Stomach (tissue), 8 donors: ENCODE measurements at regions not wholly inside any gene's neighbourhood (a gene's known extent, or its start where the extent isn't known, plus 50 kb on each side); places are given as distances from the start of the nearest gene placed in this dataset.
A peak's percentile ranks its signal among the peaks of the same experiment; 100 is the strongest.

Experiments used
- DNase-seq, 2 donors: peaks; one replicate each; pipeline versions ENCODE4 v3.0.0 to v3.0.0-alpha.2; 2013 to 2019
- H3K27ac ChIP-seq, 5 donors: fragments of 200-600 bp in 4 of 5; sonication (generic) in 4 of 5; one replicate each; pipeline ENCODE4 v1.5.1; 2013 to 2019; ENCODE audit warnings: mild to moderate bottlenecking in 1 of 5, moderate library complexity in 1 of 5
- H3K27me3 ChIP-seq, 3 donors: fragments of 200-600 bp; sonication (generic); one replicate each; pipeline ENCODE4 v1.5.1; 2017 to 2019; ENCODE audit warnings: mixed run types in 1 of 3
- H3K36me3 ChIP-seq, 4 donors: fragments of 200-600 bp; sonication (generic); 1 replicate in 3 of 4; 2 replicates in 1 of 4; pipeline ENCODE4 v1.5.1; 2016 to 2019
- H3K4me1 ChIP-seq, 4 donors: fragments of 200-600 bp; sonication (generic); one replicate each; pipeline ENCODE4 v1.5.1; 2016 to 2019
- H3K4me3 ChIP-seq, 4 donors: fragments of 200-600 bp; sonication (generic) in 3 of 4; one replicate each; pipeline ENCODE4 v1.5.1; 2016 to 2019; ENCODE audit warnings: mild to moderate bottlenecking in 1 of 4
- H3K9me3 ChIP-seq, 4 donors: fragments of 200-600 bp; sonication (generic); one replicate each; pipeline ENCODE4 v1.5.1; 2016 to 2019
- CTCF ChIP-seq, 7 experiments: fragments of 450-650 bp in 4 of 7; fragments of 200-600 bp in 3 of 7; sonication (generic) in 3 of 7; IDR thresholded peaks; one replicate each; pipeline ENCODE4 v1.5.1; 2016 to 2019; ENCODE audit warnings: antibody characterized with exemption in 7 of 7, control low read depth in 2 of 7, mild to moderate bottlenecking in 1 of 7
- EP300 ChIP-seq: sonication (generic); formaldehyde crosslinking; IDR thresholded peaks from one replicate; pipeline ENCODE4 v1.6.1; 2017; ENCODE audit warnings: antibody characterized with exemption
- POLR2A ChIP-seq, 4 donors: fragments of 450-650 bp; IDR thresholded peaks; one replicate each; pipeline ENCODE4 v1.6.1; 2016; ENCODE audit warnings: antibody characterized with exemption in 4 of 4, control low read depth in 2 of 4, mild to moderate bottlenecking in 1 of 4, moderate library complexity in 1 of 4
- POLR2AphosphoS5 ChIP-seq, 3 donors: sonication (generic); formaldehyde crosslinking; IDR thresholded peaks; one replicate each; pipeline ENCODE4 v1.6.1; 2016; ENCODE audit warnings: antibody characterized with exemption in 3 of 3
- WGBS, 5 donors: extraction: QIAGEN DNeasy Blood & Tissue Kit in 3 of 5; methylation state at CpG; one replicate each; pipeline versions ENCODE4 v1.1.5 to v1.1.7; 2013 to 2018; 5-methylcytosine and 5-hydroxymethylcytosine counted together
- intact Hi-C: fragments of 100-400 bp; cut with DNase I; formaldehyde crosslinking; loops from one replicate; pipeline ENCODE4 v1.15.1; 2023; ENCODE audit warnings: low total_unique reads
- donor health status: healthy with polysubstance abuse.
- donor health status: Bipolar disorder and iron deficiency.
- donor health status: healthy.

DNA sequence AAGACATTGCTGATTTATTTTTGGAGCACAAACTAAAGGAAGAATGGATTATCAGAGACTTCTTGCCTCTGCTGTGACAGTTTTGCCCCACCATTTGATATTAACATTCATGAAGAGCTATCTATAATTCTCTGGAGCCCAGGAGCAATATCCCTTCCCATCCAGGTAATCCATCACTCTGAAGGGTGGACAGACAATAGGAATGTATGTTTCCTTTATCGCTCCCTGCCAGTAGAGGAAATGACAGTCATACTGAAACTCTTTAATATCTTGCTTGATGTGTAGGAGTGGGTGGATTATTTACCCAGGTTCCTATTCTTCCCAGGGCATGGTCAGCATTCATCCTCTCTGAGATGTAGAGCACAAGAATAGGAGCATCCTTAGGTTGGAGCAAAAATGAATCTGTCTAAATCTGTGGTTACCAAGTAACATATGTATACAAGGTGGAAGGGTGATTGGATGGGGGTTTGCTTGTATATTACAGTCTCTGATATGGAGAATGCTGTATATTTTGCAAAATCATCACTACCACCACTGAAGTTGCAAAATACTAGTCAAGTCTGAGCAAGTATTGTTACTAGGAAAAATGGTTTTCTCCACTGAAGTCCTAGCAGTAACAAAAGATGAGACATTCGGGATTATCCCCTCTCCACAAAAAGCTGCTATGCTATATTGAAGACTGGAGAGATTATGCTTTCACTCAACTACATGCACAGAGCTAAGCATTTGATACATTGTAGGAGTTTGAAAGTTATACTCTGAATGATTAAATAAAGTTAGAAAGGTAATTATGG, 151.6 kb downstream of the CBLL2 start:
- WGBS, 5 donors, result 82 to 93% (median 90%) methylated on average over 2 of the region's 2 CpGs

GRCh38 chrX:22424919-22425318, 152.2 kb downstream of the CBLL2 start:
- Histone ChIP-seq H3K27ac (no peak overlapping the region), H3K27me3 (no peaks in the 10 kb centered on the region), H3K4me3 (no peak overlapping the region), H3K9me3 (peaks cover 0 to 3% (median 0%) of the 10 kb centered on the region in 4 donors), H3K36me3 (no peaks in the 10 kb centered on the region), H3K4me1 (no peaks in the 10 kb centered on the region)
- TF ChIP-seq POLR2AphosphoS5 (IDR thresholded peaks at IDR 0.05) (no peak), CTCF (IDR thresholded peaks at IDR 0.05) (no peak), EP300 (no peak), POLR2A (IDR thresholded peaks at IDR 0.05) (no peak)
- intact Hi-C loops, result no loop called here
- no peak for DNase-seq
- 82 to 100% (median 88%) methylated on average over 1 of the region's 1 CpG for WGBS, 5 donors

More for the DNA sequence above, 151.6 kb downstream of the CBLL2 start:
- H3K9me3 ChIP-seq, result peaks cover 0 to 3% (median 0%) of the 10 kb centered on the region in 4 donors
- no peak overlapping the region for H3K4me3 ChIP-seq
- no peaks in the 10 kb centered on the region for H3K4me1 ChIP-seq
- no peaks in the 10 kb centered on the region for H3K27me3 ChIP-seq
- H3K36me3 ChIP-seq, result no peaks in the 10 kb centered on the region
- no peak for TF ChIP-seq CTCF (IDR thresholded peaks at IDR 0.05)
- no peak for TF ChIP-seq EP300
- no peak for TF ChIP-seq POLR2A (IDR thresholded peaks at IDR 0.05)
- no peak for TF ChIP-seq POLR2AphosphoS5 (IDR thresholded peaks at IDR 0.05)
- H3K27ac ChIP-seq, result no peak overlapping the region
- intact Hi-C loops, result no loop called here
- no peak for DNase-seq

- no peak overlapping the region for H3K4me3 ChIP-seq
- H3K4me1 ChIP-seq, result no peaks in the 10 kb centered on the region
- DNase-seq, result peak in 1 of 2 donors; percentile 23
- H3K36me3 ChIP-seq, result no peaks in the 10 kb centered on the region
- intact Hi-C loops, result no loop called here
- H3K27ac ChIP-seq, result no peak overlapping the region
- H3K27me3 ChIP-seq, result peaks cover 0 to 4% (median 0%) of the 10 kb centered on the region in 3 donors
- WGBS, 5 donors, result 59 to 81% (median 70%) methylated on average over 3 of the region's 3 CpGs
- peaks cover 0 to 3% (median 0%) of the 10 kb centered on the region in 4 donors for H3K9me3 ChIP-seq
- no peak for TF ChIP-seq EP300
- TF ChIP-seq POLR2AphosphoS5 (IDR thresholded peaks at IDR 0.05), result peak in 1 of 3 donors; percentile 23
- TF ChIP-seq POLR2A (IDR thresholded peaks at IDR 0.05), result no peak
- TF ChIP-seq CTCF (IDR thresholded peaks at IDR 0.05), result no peak
These were observed 157.0 kb downstream of the CBLL2 start for GRCh38 chrX:22429704-22430103.

DNA sequence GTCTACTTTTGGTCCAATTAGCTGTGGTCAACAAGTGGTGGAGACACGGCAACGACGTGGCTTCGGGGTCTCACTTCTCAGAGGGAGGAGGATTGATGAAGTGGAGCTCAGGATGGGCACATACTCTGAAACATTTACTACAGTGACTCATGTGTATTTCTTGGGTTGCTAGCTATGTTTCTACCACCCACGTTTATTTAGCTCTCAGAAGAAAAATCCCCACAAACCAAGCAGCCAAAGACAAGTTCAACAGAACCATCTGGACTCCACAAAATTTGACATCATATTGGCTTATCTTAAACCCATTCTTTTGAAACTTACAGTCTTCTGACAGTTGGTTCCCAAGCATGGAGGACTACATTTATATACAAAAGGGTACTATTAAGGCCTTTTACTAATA, 158.0 kb downstream of the CBLL2 start:
- WGBS, 5 donors, result 49 to 74% (median 68%) methylated on average over 5 of the region's 5 CpGs
- Histone ChIP-seq H3K9me3 (peaks cover 0 to 3% (median 0%) of the 10 kb centered on the region in 4 donors), H3K27ac (no peak overlapping the region), H3K36me3 (no peaks in the 10 kb centered on the region), H3K4me3 (no peak overlapping the region), H3K27me3 (peaks cover 0 to 4% (median 0%) of the 10 kb centered on the region in 3 donors), H3K4me1 (no peaks in the 10 kb centered on the region)
- no peak for TF ChIP-seq EP300
- TF ChIP-seq POLR2AphosphoS5 (IDR thresholded peaks at IDR 0.05), result no peak
- no peak for TF ChIP-seq CTCF (IDR thresholded peaks at IDR 0.05)
- no peak for TF ChIP-seq POLR2A (IDR thresholded peaks at IDR 0.05)
- DNase-seq, result peak in 1 of 2 donors; percentile 19
- intact Hi-C loops, result no loop called here
